Right lobe of liver (tissue), 4 donors: ENCODE measurements at regions not wholly inside any gene's neighbourhood (a gene's known extent, or its start where the extent isn't known, plus 50 kb on each side); places are given as distances from the start of the nearest gene placed in this dataset.

ENCODE experiments used
- CTCF ChIP-seq, 4 donors: fragments of 200-600 bp in 3 of 4; fragments of 450-650 bp in 1 of 4; IDR thresholded peaks; one replicate each; pipeline versions ENCODE4 v1.5.1 to v1.8.0; 2016 to 2022; ENCODE audit warnings: antibody characterized with exemption in 4 of 4, mild to moderate bottlenecking in 2 of 4
- POLR2A ChIP-seq: fragments of 450-650 bp; IDR thresholded peaks from one replicate; pipeline ENCODE4 v1.6.1; 2017; ENCODE audit warnings: antibody characterized with exemption, mild to moderate bottlenecking
- donor health status: DM: no; HTN: no; CAD: no.
- donor health status: DM: no; HTN: no; CAD: no.
- donor health status: DM: no; HTN: yes; CAD: no.

- TF ChIP-seq CTCF (IDR thresholded peaks at IDR 0.05) (no peak), POLR2A (peak; percentile 70)
Observed at GRCh38 chr13:30108216-30108912, 199.0 kb downstream of the KATNAL1 start.
